GM20000 (cell line): ENCODE measurements at regions not wholly inside any gene's neighbourhood (a gene's known extent, or its start where the extent isn't known, plus 50 kb on each side); places are given as distances from the start of the nearest gene placed in this dataset.

Experiments used
- DNase-seq: peaks from one replicate; pipeline ENCODE4 v3.0.0; 2012; ENCODE audit warnings: low spot score
- TF ChIP-seq, protein P1 (sequence below): IDR thresholded peaks from 2 replicates; pipeline ENCODE4 v1.5.1; 2012; ENCODE audit warnings: mild to moderate bottlenecking, control low read depth; ENCODE audit errors: extremely low read depth, missing control alignments

GRCh38 chr14:83312511-83312910, 1778.9 kb upstream of the SEL1L start:
- no peak for DNase-seq
- TF ChIP-seq, protein P1, sequence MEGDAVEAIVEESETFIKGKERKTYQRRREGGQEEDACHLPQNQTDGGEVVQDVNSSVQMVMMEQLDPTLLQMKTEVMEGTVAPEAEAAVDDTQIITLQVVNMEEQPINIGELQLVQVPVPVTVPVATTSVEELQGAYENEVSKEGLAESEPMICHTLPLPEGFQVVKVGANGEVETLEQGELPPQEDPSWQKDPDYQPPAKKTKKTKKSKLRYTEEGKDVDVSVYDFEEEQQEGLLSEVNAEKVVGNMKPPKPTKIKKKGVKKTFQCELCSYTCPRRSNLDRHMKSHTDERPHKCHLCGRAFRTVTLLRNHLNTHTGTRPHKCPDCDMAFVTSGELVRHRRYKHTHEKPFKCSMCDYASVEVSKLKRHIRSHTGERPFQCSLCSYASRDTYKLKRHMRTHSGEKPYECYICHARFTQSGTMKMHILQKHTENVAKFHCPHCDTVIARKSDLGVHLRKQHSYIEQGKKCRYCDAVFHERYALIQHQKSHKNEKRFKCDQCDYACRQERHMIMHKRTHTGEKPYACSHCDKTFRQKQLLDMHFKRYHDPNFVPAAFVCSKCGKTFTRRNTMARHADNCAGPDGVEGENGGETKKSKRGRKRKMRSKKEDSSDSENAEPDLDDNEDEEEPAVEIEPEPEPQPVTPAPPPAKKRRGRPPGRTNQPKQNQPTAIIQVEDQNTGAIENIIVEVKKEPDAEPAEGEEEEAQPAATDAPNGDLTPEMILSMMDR = no peak

DNA sequence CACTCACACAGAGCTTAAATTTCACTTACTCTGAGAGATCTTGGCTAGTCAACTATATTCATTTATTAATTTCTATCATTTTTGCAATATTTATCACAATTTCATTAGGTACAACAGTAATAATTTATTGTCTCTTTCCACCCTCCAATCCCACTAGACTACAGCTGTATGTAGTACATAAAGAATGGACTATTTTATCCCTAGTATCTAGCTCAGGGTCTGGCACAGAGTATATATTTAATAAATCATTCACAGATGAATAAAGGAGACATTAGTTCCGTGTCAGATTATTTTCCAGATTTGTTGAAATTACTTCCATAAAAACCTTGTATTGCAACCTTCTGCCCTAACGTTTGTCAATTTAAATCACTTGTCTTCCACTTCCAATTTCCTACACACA, 1781.1 kb upstream of the SEL1L start:
- DNase-seq = no peak
- TF ChIP-seq, protein P1 = no peak

DNA sequence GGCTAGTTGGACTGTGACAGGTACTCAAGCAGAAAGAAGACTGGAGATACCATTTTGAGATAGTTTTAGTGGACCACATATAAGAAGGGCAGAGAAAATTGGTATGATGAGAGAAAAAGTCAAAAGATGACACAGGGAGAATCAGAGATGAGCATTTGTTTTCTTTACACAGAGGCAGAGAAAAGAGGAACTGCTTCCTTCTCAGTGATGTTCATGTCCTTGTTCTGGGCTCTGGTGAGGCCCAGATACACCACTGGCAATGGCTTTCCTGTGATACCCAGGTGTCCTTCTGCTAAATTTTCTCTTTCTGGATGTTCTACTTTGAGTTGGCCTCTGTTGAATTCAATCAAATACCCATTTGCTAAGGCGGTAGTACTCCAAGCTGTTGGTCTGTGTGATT, 1782.7 kb upstream of the SEL1L start:
- TF ChIP-seq, protein P1 = no peak
- no peak for DNase-seq

- no peak for DNase-seq
- TF ChIP-seq, protein P1 = no peak
These were observed 1787.2 kb upstream of the SEL1L start for GRCh38 chr14:83320837-83321236.

GRCh38 chr14:83331513-83331912, 1797.9 kb upstream of the SEL1L start:
- DNase-seq = no peak
- TF ChIP-seq, protein P1 = no peak

GRCh38 chr14:83342590-83342989, 1808.9 kb upstream of the SEL1L start:
- TF ChIP-seq, protein P1 = no peak

DNA sequence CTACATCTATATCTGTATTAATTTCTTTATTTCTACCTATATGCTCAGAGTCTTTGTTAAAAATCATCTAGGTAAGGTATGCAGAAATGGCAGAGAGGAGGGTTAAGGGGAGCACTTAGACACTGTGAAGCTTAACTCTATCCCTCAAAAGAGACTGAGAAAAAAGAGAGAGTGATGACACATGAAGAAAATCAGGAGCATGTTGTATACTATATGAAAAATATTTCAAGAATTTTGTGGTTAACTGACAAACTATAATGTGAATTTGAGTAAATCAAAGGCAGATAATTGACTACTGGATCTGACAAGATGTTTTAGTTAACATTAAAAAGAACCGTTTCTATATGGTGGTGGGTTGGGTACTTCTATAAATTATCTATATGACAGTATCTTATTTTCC, 1814.2 kb upstream of the SEL1L start:
- TF ChIP-seq, protein P1 = no peak
- no peak for DNase-seq

More at GRCh38 chr14:83342590-83342989, 1808.9 kb upstream of the SEL1L start:
- no peak for DNase-seq

DNA sequence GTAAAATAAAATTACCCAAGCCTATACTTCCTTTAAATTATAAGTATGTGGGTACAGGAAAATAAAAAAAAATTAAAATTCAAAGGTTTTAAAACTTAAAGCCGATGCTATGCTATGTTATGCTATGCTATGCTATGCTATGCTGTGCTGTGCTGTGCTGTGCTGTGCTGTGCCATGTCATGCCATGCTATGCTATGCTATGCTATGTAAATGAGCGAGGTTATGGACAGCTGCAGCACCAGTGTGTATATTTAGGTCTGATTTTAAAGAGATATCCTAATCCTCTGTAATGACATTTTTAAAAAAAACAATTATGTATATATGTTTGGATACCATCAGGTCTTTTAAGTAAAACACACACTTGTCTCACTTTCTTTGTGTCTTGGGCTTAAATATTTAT, 1822.0 kb upstream of the SEL1L start:
- DNase-seq = no peak
- TF ChIP-seq, protein P1 = no peak
